Karpas-422 (cell line): ENCODE measurements at regions not wholly inside any gene's neighbourhood (a gene's known extent, or its start where the extent isn't known, plus 50 kb on each side); places are given as distances from the start of the nearest gene placed in this dataset.

Experiments
- DNase-seq: peaks from one replicate; pipeline ENCODE4 v3.0.0-alpha.2; 2015
- H2AFZ ChIP-seq: fragments of 200-600 bp; sonication (generic); 2 replicates; pipeline ENCODE4 v1.6.1; 2014; ENCODE audit warnings: antibody characterized with exemption, low read length, mixed read lengths
- H3K27ac ChIP-seq: fragments of 200-600 bp; sonication (generic); 2 replicates; pipeline ENCODE4 v1.5.1; 2014; ENCODE audit warnings: mild to moderate bottlenecking, low read length, moderate library complexity
- H3K27me3 ChIP-seq: fragments of 200-600 bp; sonication (generic); 2 replicates; pipeline ENCODE4 v1.6.1; 2014; ENCODE audit warnings: low read length, mixed read lengths
- H3K36me3 ChIP-seq: fragments of 200-600 bp; sonication (generic); 2 replicates; pipeline ENCODE4 v1.6.1; 2014; ENCODE audit warnings: low read length, mixed read lengths; ENCODE audit not compliant: insufficient read depth
- H3K4me1 ChIP-seq: fragments of 200-600 bp; sonication (generic); 2 replicates; pipeline ENCODE4 v1.6.1; 2014; ENCODE audit warnings: mild to moderate bottlenecking, low read length, mixed read lengths
- H3K4me2 ChIP-seq: fragments of 200-600 bp; sonication (generic); 2 replicates; pipeline ENCODE4 v1.6.1; 2014; ENCODE audit warnings: low read length, low read depth, mild to moderate bottlenecking; ENCODE audit not compliant: poor library complexity, severe bottlenecking
- H3K4me3 ChIP-seq: fragments of 200-600 bp; sonication (generic); 2 replicates; pipeline ENCODE4 v1.5.1; 2014; ENCODE audit warnings: mild to moderate bottlenecking, antibody characterized with exemption, low read length, mixed read lengths
- H3K79me2 ChIP-seq: fragments of 200-600 bp; sonication (generic); 2 replicates; pipeline ENCODE4 v1.6.1; 2014; ENCODE audit warnings: mild to moderate bottlenecking, low read length, mixed read lengths
- H3K9ac ChIP-seq: fragments of 200-600 bp; sonication (generic); 2 replicates; pipeline ENCODE4 v1.6.0; 2014; ENCODE audit warnings: low read length
- H3K9me2 ChIP-seq: fragments of 200-600 bp; sonication (generic), shearing (Covaris generic); replicated peaks from 2 replicates; pipeline ENCODE4 v1.6.0; 2014; ENCODE audit warnings: mild to moderate bottlenecking, low read length, moderate library complexity; ENCODE audit not compliant: insufficient read depth
- H3K9me3 ChIP-seq: fragments of 300-700, 200-600 bp; sonication (generic); 2 replicates; pipeline ENCODE4 v1.6.1; 2014; ENCODE audit warnings: low read length, mixed read lengths
- H4K20me1 ChIP-seq: fragments of 200-600 bp; sonication (generic); 2 replicates; pipeline ENCODE4 v1.6.1; 2014; ENCODE audit warnings: mild to moderate bottlenecking, antibody characterized with exemption, low read length, low read depth; ENCODE audit not compliant: insufficient read depth

GRCh38 chr4:129167640-129168260, 71.8 kb downstream of the C4orf33 start:
- DNase-seq: no peak
- H3K4me3 ChIP-seq: no peak overlapping the region
- no peak overlapping the region for H2AFZ ChIP-seq
- no peaks in the 10 kb centered on the region for H3K27me3 ChIP-seq
- H3K9me2 ChIP-seq: no peaks in the 10 kb centered on the region
- no peak overlapping the region for H3K27ac ChIP-seq
- no peaks in the 10 kb centered on the region for H3K9me3 ChIP-seq
- no peaks in the 10 kb centered on the region for H3K36me3 ChIP-seq
- no peaks in the 10 kb centered on the region for H4K20me1 ChIP-seq
- no peaks in the 10 kb centered on the region for H3K4me1 ChIP-seq
- H3K79me2 ChIP-seq: no peaks in the 10 kb centered on the region
- H3K4me2 ChIP-seq: no peak overlapping the region
- no peak overlapping the region for H3K9ac ChIP-seq

- H3K9ac ChIP-seq: no peak overlapping the region
- H3K27me3 ChIP-seq: no peaks in the 10 kb centered on the region
- H3K4me3 ChIP-seq: no peak overlapping the region
- no peaks in the 10 kb centered on the region for H3K9me3 ChIP-seq
- no peaks in the 10 kb centered on the region for H3K36me3 ChIP-seq
- no peaks in the 10 kb centered on the region; the same call in 1 of the 2 replicates for H3K4me1 ChIP-seq
- H3K9me2 ChIP-seq: no peaks in the 10 kb centered on the region
- no peaks in the 10 kb centered on the region for H3K79me2 ChIP-seq
- no peak overlapping the region for H3K4me2 ChIP-seq
- no peak for DNase-seq
- H3K27ac ChIP-seq: no peak overlapping the region
- H4K20me1 ChIP-seq: no peaks in the 10 kb centered on the region
- no peak overlapping the region for H2AFZ ChIP-seq
Measured at GRCh38 chr4:129172181-129172580, 76.2 kb downstream of the C4orf33 start.

- no peak overlapping the region for H3K27ac ChIP-seq
- H3K27me3 ChIP-seq: no peaks in the 10 kb centered on the region
- H3K36me3 ChIP-seq: no peaks in the 10 kb centered on the region
- no peaks in the 10 kb centered on the region for H3K9me3 ChIP-seq
- no peaks in the 10 kb centered on the region for H3K9me2 ChIP-seq
- no peak overlapping the region for H2AFZ ChIP-seq
- no peak overlapping the region for H3K4me2 ChIP-seq
- no peak for DNase-seq
- H3K9ac ChIP-seq: no peak overlapping the region
- H4K20me1 ChIP-seq: no peaks in the 10 kb centered on the region
- H3K4me3 ChIP-seq: no peak overlapping the region
- H3K79me2 ChIP-seq: no peaks in the 10 kb centered on the region
- H3K4me1 ChIP-seq: peaks cover 18% of the 10 kb centered on the region
Measured at GRCh38 chr4:129176864-129177263, 80.9 kb downstream of the C4orf33 start.

- H3K27me3 ChIP-seq: no peaks in the 10 kb centered on the region
- H3K4me3 ChIP-seq: 0 out of 2 replicates have a peak overlapping the region, but pooled peaks have one; percentile 5
- no peaks in the 10 kb centered on the region for H3K79me2 ChIP-seq
- H3K36me3 ChIP-seq: no peaks in the 10 kb centered on the region
- H3K4me2 ChIP-seq: peak overlapping the region; percentile 31
- H3K9me3 ChIP-seq: no peaks in the 10 kb centered on the region
- H3K27ac ChIP-seq: 0 out of 2 replicates have a peak overlapping the region, but pooled peaks have one; percentile 26
- H3K9me2 ChIP-seq: no peaks in the 10 kb centered on the region
- peaks cover 18% of the 10 kb centered on the region for H3K4me1 ChIP-seq
- DNase-seq: no peak
- H2AFZ ChIP-seq: peak overlapping the region; percentile 74
- no peak overlapping the region for H3K9ac ChIP-seq
- H4K20me1 ChIP-seq: no peaks in the 10 kb centered on the region
Measured at GRCh38 chr4:129179276-129179675, 83.3 kb downstream of the C4orf33 start.

- no peaks in the 10 kb centered on the region; the same call in 1 of the 2 replicates for H3K27me3 ChIP-seq
- H3K4me2 ChIP-seq: peak overlapping the region; percentile 1
- H3K4me1 ChIP-seq: peaks cover 39% of the 10 kb centered on the region
- no peaks in the 10 kb centered on the region for H4K20me1 ChIP-seq
- peak overlapping the region; percentile 45; the same call in 1 of the 2 replicates for H2AFZ ChIP-seq
- no peak overlapping the region for H3K27ac ChIP-seq
- H3K4me3 ChIP-seq: no peak overlapping the region
- no peaks in the 10 kb centered on the region for H3K36me3 ChIP-seq
- H3K9me2 ChIP-seq: no peaks in the 10 kb centered on the region
- H3K79me2 ChIP-seq: no peaks in the 10 kb centered on the region
- DNase-seq: no peak
- H3K9ac ChIP-seq: no peak overlapping the region
- H3K9me3 ChIP-seq: no peaks in the 10 kb centered on the region
Measured at GRCh38 chr4:129189630-129190029, 93.7 kb downstream of the C4orf33 start.

- Histone ChIP-seq H2AFZ (peak overlapping the region; percentile 18), H3K4me2 (peak overlapping the region; percentile 49), H4K20me1 (no peaks in the 10 kb centered on the region), H3K9me3 (no peaks in the 10 kb centered on the region), H3K36me3 (no peaks in the 10 kb centered on the region), H3K4me1 (peaks cover 50% of the 10 kb centered on the region), H3K9ac (peak overlapping the region; percentile 13; the same call in 1 of the 2 replicates), H3K4me3 (peak overlapping the region; percentile 3; the same call in 1 of the 2 replicates), H3K27me3 (no peaks in the 10 kb centered on the region), H3K79me2 (no peaks in the 10 kb centered on the region), H3K9me2 (no peaks in the 10 kb centered on the region), H3K27ac (peak overlapping the region; percentile 76)
- no peak for DNase-seq
Measured at GRCh38 chr4:129193357-129194100, 97.6 kb downstream of the C4orf33 start.

- Histone ChIP-seq H3K36me3 (no peaks in the 10 kb centered on the region), H4K20me1 (no peaks in the 10 kb centered on the region), H3K79me2 (no peaks in the 10 kb centered on the region), H3K9ac (no peak overlapping the region), H3K27ac (no peak overlapping the region), H3K4me2 (no peak overlapping the region), H3K27me3 (no peaks in the 10 kb centered on the region), H3K9me2 (no peaks in the 10 kb centered on the region), H3K4me1 (peaks cover 47% of the 10 kb centered on the region), H2AFZ (0 out of 2 replicates have a peak overlapping the region, but pooled peaks have one; percentile 8), H3K9me3 (no peaks in the 10 kb centered on the region), H3K4me3 (no peak overlapping the region)
- DNase-seq: no peak
Measured at GRCh38 chr4:129208481-129208880, 112.5 kb downstream of the C4orf33 start.

- Histone ChIP-seq H3K4me2 (no peak overlapping the region), H3K9me2 (no peaks in the 10 kb centered on the region), H3K9me3 (no peaks in the 10 kb centered on the region), H3K36me3 (no peaks in the 10 kb centered on the region), H3K27ac (no peak overlapping the region), H2AFZ (no peak overlapping the region; the same call in 1 of the 2 replicates), H3K79me2 (no peaks in the 10 kb centered on the region), H3K4me1 (peaks cover 18% of the 10 kb centered on the region), H3K4me3 (no peak overlapping the region), H3K27me3 (no peaks in the 10 kb centered on the region), H3K9ac (no peak overlapping the region), H4K20me1 (no peaks in the 10 kb centered on the region)
- DNase-seq: no peak
Measured at GRCh38 chr4:129213692-129214091, 117.7 kb downstream of the C4orf33 start.
